Stimulated activated CD4-positive, alpha-beta T cell treated with anti-CD3 and anti-CD28 coated beads, Interleukin-1b, Interleukin-23, amount 100 ng/mL, for 4 hours (primary cell): ENCODE measurements at regions not wholly inside any gene's neighbourhood (a gene's known extent, or its start where the extent isn't known, plus 50 kb on each side); places are given as distances from the start of the nearest gene placed in this dataset.
"Not testable (repeated sequence)": the region's sequence is repeated elsewhere in the genome, so short reads cannot be mapped to it uniquely, and the experiment has no call there.

Experiments
- DNase-seq, 2 donors: peaks; one replicate each; pipeline ENCODE4 v3.0.0-alpha.2; 2020; ENCODE audit warnings: low read depth in 2 of 2

- no peak for DNase-seq
Measured at GRCh38 chr20:51125780-51126179, 102.9 kb upstream of the KCNG1 start.

DNA sequence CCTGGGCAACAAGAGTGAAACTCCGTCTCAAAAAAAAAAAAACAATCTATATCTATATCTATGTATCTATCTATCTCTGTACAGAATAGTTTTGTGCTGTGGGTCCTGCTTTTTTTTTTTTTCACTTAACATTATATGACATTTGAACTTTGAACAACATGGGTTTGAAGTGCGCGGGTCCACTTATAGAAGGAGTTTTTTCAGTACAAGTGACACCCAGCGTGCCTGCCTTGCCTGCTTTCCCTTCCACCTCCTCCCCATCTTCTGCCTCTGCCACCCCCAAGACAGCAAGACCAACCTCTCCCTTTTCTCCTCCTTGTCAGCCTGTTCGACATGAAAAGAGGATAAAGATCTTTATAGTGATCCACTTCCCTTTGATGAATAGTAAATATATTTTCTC is 102.2 kb upstream of the KCNG1 start:
- DNase-seq = no peak

DNA sequence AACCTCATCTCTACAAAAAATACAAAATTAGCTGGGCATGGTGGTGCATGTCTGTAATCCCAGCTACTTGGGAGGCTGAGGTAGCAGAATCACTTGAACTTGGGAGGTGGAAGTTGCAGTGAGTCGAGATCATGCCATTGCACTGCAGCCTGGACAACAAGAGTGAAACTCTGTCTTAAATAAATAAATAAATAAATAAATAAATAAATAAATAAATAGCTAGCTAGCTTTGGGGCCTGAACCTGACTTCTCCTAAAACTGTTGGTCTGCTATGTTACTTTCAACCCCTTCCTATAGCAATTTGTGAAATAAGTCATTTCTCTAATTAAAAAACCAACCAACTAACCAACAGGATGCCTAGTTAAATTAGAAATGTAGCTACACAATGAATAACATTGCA is 101.0 kb upstream of the KCNG1 start:
- not testable (repeated sequence) for DNase-seq

DNA sequence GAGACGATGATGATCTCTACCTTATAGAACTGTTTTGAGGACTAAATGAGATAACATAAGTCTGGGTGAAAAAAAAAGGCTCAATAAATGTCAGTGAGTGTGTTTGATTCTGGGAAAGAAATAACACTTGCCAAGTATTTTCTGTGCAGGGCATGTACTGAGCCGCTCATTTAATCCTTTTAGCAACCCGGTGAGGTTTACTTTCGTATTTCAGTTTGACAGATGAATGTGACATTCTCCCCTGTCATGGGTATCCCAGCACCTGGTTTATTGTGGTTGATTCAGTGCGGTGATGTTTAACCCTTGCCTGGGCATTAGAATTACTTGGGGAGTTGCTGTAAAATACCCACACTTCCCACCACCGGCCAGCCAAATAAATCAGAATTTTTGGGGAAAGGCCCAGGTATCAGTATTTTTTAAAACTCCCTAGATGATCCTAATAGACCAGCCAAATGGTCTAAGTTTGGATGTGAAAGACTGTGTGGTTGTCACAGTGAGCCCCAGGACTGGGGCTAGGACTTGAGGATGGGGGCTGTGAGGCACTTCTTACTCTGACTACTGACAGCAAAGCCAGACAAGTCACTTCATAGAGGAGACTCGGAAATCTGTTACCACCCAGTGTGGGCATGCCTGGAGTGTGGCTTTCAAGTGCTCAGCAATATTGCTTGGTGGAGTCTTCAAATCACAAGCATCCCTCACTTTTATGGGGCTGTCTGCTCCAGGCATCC is 100.2 kb upstream of the KCNG1 start:
- no peak for DNase-seq

- no peak for DNase-seq
Measured at GRCh38 chr20:51121901-51122412, 99.0 kb upstream of the KCNG1 start.

- no peak for DNase-seq
Measured at GRCh38 chr20:51121272-51121671, 98.4 kb upstream of the KCNG1 start.

DNA sequence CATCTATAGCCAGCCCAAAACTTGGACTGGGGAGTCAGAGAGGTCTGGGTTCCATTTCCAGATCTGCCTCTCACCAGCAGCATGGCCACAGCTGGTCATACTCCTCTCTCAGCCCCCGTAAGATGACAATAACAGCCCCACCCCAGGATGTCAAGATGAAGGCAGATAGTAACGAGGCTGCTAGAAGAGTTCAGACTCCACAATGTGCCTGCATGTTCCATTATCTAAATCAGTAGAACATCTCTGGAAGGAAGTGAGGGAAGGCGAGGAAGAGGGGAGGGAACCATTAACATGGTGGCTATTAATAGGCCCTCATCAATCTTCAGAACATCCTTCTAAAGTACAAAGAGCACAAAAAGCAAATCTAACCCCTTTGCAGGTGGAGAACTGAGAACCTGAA is 98.0 kb upstream of the KCNG1 start:
- no peak for DNase-seq

- DNase-seq = no peak
Measured at GRCh38 chr20:51120438-51120837, 97.5 kb upstream of the KCNG1 start.

GRCh38 chr20:51119914-51120313 is 97.0 kb upstream of the KCNG1 start:
- DNase-seq = no peak

- no peak for DNase-seq
Measured at GRCh38 chr20:51118985-51119527, 96.1 kb upstream of the KCNG1 start.

GRCh38 chr20:51118216-51118615 is 95.3 kb upstream of the KCNG1 start:
- DNase-seq = no peak

DNA sequence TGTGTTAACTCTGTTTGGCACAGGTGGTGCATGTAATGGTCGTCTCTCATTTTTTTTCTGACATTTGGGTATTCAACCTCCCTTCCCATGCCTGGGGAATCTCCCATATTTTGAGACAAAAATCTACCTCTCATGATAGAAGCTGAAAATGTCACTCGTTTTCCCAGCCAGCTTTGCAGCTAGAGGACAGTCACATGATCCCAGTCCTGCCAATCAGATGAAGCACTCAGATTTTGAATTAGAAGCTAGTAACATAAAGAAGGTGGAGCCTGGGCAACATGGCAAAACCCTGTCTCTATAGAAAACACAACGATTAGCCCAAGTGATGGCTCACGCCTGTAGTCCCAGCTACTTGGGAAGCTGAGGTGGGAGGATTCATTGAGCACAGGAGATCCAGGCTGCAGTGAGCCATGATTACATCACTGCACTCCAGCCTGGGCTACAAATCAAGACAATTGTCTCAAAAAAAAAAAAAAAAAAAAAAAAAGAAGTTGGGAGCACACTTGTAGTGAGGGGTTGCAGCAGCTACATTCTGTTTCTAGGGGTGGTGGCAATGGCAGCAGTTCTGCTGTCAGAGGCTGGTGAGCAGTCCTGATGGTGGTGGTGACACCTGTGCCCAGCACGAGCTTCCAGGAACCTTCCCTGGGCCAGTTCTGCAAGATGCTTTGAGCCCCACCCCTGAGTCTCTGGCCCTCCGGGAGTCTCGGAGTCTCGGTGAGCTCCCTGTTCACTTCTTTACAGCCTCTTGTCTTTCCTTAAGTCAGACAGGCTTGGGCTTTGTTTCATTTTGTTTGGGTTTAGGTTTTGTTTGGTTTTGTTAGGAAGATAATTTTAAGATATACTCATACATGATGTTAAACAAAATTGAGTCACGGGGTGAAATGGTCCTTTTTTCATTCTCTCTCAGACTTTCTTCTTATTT is 94.1 kb upstream of the KCNG1 start:
- no peak for DNase-seq

GRCh38 chr20:51111290-51111689 is 88.4 kb upstream of the KCNG1 start:
- DNase-seq = no peak

DNA sequence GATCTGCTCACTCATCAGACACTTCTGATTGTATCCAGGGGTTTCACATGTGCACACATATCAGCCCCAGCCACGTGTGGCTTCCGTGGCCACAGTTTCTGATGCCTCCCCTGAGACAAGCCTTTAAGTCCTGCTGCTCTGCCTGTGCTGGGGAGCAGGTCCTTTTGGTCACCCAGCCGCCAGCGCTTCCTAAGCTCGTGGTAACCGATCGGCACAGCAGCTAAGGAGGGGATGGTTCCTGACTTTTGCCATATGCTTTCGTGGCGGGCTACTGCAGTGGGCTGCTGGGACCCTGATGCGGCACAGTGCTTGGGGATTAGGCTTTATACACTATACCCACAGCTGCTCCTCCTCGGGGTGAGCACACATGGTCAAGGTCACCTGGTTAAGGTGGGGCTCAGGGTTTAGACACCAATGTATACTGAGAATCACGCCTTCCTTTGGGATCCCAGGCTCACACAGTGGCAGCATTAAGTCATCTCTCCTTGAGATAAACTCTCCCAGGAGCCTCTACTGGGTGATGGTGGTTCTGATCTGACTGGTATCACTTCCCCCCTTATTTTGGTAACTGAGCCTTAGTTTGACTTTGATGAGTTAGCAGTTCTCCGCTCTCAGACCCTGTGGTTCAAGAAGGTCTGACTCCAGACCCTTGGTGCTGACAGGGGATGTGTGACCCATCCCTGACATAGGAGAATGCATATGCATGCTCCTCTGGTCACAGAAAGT is 85.9 kb upstream of the KCNG1 start:
- no peak for DNase-seq

- no peak for DNase-seq
Measured at GRCh38 chr20:51106011-51106410, 83.1 kb upstream of the KCNG1 start.

GRCh38 chr20:51104960-51105920 is 82.3 kb upstream of the KCNG1 start:
- no peak for DNase-seq

- DNase-seq = no peak
Measured at GRCh38 chr20:51100617-51101016, 77.7 kb upstream of the KCNG1 start.

DNA sequence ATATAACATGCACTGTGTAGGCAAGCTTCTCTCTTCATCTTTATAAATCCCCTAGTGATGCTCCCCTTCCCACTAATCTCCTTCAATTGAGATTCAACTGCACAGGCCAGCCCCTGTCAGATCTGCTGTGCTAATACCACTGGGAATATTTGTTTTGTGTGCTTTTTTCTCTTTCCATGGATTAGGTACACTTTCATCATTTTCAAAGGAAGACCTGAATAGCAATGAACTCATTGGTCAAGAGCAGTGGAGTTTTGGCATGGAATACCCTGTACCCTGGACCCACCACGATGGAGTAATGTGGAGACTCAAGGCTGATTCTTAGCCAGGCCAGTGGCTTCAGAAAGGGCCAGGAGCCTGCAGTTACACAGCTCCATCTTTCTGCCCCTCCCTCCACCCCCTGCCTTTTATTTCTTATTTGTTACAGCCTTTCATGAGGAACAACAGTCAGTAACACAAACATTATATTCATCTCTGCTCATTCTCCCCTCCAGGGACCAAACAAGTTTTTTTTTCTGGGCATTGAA is 75.4 kb upstream of the KCNG1 start:
- DNase-seq = no peak

- DNase-seq = no peak
Measured at GRCh38 chr20:51097351-51098120, 74.6 kb upstream of the KCNG1 start.
